HG03045 (cell line): ENCODE measurements at regions not wholly inside any gene's neighbourhood (a gene's known extent, or its start where the extent isn't known, plus 50 kb on each side); places are given as distances from the start of the nearest gene placed in this dataset.

Experiments used
- ATAC-seq: cut with Tn5 transposase; IDR thresholded peaks from one replicate; pipeline ENCODE4 v1.9.1; 2021; ENCODE audit warnings: mild to moderate bottlenecking, moderate library complexity; ENCODE audit not compliant: unreplicated experiment

DNA sequence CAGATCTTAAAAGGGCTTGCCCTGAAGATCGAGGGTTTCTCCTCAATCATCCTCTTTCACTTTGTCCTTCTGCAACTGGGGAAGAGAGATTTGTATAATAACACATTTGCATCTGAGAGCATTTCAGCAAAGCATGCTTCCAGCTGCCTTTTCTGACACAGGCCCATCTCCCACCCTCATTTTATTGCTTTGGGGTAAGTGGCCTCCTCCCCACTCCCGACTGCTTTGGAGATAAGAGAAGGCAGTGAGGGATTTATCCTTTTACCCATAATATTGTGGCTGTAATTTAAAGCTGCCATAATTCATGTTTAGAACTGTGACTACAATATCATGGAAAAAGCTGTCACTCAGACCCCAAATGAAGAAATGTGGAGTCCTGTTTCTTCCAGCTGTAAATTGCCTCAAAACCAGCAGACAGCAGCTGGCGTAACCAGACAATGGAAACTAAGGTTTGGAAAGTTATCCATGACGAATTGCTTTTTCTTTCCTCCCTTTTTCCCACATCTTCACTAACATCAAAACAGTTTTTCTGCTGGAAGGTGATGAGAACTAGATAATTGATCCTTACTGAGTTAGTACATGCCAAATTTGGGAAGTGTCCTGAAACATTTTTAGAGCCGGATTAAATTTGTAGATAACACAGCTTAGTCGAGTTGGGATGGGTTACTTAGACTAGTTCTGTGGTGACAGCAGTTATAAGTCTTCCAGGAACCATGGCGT is 104.2 kb upstream of the PFN2 start:
- no peak for ATAC-seq

DNA sequence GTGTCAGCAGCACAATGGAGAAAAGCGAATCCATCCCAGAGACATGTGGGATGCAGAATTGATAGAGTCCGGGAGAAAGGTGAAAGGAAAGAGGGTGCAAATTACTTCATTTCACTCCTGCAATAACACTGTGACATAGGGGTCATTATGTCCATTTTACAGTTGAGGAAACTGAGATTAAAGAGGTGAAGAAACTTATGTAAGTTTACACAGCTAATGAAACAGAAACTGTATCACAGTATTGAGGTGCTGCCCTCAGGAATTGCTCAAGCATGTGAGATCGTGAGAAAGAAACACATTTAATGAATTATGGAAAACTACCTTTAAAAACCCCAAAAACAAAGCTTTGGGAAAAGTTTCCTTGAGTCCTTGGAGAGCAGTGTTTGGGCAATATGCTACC is 103.6 kb upstream of the PFN2 start:
- no peak for ATAC-seq

DNA sequence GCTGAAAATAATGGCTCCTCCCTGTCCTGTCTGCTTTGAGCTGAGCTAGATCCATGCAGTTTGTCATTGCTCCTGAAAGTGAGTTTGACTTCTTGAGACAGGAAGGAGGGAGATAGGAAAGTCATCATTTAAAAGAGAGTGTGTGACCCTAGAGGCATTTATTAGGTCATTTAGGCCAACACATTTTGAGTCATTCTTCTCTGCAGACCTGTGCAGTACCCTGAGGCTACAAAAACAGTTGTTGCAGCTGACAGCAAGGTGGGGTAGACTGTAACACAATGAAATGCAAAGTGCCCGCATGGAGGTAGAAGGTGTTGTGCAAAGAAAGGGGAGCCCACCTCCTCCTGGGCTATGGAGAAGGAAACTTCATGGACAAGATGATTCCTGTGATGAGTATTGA is 102.8 kb upstream of the PFN2 start:
- ATAC-seq: no peak

DNA sequence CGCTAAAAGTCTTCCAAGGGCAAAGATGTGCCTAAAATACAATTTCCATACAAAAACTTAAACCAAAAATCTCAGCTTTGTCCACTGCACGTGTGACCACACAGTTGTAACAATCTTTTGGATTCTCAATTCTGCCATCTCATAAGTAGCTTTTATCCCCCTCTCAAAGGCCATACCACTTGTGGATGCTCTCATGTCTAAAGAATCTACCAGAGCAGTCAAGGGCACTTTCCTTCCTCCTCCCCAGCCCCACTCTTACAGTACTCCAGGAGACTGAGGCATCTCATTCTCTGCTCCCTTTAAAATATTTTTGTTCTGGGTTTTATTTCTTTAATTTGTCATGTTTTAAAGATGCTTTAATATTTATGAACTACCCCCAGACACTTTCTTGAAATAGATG is 102.3 kb upstream of the PFN2 start:
- ATAC-seq: no peak

DNA sequence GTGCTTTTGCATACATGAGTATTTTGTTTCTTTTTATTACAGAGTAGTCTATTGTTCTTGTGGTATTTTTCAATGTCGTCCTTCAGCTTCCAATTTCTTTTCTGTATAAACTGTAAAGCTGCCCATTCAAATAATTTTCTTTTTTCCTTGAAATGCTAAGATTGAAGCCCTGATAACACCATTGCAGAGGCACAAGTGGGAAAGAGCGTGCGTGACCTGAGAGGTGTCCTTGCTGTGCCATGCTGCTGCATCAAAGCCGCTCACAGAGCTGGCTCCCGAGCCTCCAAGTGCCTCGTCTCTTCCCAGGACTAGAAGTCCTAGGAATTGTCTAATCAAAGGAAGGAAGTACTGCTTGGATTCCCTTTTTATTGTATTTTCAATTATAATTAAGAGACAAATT is 101.9 kb upstream of the PFN2 start:
- ATAC-seq: no peak

DNA sequence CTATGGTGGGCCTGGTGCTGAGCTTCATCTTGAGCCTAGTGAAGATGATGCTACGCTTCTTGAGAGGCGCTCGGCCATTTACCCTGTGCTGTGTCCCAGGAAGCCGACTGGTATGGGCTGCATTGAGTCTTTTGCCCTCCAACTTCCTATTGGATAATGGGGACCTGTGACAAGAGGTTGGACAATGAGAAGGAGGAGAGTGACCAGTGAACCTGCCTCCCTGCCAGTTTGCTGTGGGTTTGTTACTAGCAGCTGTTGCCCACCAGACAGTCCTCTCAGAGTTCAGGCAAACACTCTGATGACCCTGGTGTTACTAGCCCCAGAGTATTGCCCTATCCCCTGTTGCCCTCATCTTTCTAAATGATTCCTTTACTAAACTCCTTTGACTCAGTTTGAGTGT is 99.6 kb upstream of the PFN2 start:
- no peak for ATAC-seq

DNA sequence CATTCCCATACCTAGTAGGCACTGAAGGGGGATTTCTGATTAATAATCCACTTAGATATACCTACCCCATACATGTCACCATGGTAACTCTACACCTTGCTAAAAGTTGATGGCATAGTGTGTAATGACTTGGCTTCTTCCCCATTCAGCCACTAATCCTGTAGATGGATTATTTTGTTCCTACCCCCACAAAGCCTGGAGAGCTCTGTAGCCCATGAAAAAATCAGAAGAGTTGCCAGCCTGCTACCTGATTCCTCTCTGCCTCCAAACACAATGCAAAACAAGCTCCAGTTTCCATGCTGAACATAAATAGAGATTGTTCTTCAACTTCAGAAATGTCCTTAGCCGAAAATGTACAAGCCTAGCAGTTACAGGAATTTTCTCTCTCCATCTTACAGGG is 98.9 kb upstream of the PFN2 start:
- ATAC-seq: no peak

DNA sequence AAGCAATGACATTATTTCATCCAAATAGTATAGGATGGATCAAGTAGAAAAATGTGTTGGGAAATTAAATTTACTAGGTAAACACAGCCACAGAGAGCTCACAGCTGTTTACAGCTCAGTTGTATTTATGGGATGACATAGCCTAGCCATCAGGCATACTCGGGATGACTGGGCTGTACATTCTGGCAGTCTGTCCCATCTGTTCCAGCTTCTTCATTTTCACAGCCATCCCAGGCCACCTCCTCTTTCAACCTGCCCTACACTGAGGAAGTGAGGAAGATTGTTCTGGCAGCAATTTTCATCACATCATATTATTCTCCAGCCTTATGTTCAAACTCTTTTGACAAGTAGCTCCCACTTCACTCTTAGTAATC is 98.4 kb upstream of the PFN2 start:
- ATAC-seq: no peak

DNA sequence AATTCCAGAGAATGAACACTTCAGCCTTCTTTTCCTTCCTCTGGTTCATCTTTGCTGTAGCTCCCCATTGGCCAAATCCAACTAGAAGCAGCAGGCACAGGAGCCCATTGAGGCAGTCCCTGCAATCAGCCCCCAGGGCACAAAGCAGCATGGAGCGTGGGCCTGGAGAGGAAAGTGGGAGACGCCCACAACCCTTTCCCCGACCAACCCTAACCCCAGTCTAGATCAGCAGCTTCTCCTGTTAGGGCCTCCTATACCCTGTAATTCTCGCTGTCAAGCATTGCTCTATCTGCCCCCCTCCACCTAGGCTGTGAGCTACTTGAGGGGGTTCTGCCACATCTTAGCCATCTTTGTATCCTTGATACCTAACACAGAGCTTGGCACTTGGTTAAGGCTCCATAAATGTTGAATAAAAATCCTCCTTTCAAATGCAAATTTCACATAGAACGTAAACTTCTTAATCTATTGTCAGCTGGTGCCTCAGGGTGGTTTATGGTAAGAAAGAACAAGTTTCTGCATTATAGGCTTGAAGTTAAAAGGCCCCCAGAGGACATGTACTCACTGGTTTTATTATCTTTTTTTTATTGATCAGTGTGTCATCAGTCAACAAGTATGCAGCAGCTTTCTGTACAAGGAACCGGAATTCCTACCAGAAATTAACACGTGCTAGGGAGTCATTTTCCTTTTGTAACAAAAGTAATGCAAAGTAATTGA is 97.9 kb upstream of the PFN2 start:
- ATAC-seq: no peak

DNA sequence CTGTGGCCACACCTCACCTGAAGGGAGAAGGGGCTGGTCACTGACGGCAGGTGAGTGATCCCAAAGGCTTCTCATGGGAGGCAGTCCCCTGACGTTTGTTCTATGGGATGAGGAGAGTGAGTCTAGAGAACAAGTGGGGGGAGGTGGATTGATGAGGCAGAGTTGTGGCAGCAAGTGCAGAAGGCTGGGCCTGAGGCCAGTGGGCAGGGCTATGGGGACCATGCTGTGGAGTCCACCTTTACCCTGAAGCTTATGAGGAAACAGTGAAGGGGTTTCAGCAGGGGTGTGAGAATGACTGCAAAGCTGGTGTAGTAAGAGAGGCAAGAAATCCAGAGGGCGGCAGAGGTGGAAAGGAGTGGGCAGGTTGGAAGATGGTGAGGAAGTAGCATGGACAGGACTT is 96.9 kb upstream of the PFN2 start:
- no peak for ATAC-seq

DNA sequence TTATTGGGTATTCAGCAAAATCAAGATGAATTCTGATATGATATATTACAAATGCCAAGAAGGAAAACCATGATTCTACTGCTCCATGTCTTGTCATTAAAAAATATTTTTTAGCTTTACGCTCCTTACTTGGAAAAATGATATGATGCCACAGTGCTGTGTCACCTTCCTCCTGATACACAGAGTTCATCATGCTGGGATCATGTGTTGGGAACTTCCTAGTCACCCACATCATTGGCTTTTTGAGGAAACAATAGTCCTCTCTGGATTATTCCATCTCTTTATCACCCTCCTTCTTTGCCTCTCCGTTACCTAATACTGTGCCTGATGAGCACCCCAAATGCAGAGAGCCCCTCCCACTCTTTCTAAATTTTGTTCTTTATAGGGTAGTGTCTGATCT is 94.3 kb upstream of the PFN2 start:
- no peak for ATAC-seq

DNA sequence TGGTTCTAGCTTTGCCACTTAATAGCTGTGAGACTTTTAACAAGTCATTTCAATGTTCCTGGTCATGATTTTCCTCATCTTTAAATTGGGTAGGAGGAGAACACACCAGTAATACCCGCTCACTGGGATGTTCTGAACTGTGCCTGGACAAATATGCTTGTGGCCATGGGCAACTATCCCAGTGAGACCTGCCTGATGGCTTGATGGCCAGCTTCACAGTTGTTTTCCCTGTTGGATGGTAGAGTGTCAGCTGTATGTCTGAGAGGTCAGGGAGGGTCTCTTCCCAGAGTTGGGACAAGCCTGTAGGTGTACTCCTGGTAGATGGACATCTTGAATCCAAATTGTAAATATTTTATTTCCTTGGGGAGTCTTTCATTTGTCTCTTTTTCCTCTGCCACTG is 92.5 kb upstream of the PFN2 start:
- no peak for ATAC-seq

DNA sequence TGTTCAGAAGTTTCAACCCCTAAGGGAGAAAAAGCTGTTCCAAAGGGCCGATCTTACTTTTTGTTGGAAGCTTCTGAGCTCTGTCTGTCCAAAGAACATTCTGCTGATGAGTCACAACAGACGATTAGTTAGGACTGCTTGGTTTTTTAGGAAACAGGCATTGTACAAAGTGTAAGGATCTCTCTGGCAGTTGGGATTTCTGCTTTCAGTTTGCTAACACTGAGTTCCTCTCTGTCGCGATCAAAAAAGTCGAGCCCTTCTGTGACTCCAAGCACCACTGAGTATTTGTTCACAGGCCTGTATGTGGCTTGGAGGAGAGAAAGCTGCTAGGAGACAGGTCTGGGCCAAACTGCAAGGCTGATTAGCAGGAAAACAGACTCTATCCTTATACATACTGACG is 91.8 kb upstream of the PFN2 start:
- ATAC-seq: no peak

DNA sequence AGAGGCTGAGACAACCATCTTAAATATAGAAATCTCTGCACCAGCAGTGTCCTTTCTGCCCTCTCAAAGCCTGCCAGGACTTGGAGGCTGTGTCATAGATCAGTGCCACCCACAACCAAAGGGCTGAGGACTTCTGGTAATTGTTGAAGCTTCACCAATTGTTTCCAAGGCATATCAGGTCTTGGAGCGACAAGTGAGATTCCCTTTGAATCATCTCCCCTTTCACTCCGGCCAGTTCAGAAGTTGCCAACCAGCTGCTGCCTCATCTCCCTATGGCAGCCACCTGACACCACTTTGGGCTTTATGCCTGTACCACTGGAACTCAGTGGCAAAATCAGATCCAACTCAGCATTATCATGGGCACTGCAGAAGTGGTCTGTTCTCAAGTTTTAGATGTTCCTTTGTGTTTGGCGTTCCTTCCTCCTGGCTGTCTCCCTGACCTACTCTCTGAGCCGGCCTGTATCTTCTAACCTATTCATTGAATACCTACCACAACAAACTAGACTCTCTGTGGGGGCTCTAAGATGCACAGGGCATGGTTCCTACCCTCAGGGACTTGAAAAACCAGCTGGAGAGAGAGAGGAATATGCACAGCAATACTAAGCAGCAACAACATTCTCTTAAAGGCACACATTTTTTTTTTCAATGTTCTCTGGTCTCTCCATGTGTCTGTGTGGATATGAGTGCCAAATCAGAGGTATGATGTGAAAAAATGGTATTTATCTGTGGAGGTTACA is 90.8 kb upstream of the PFN2 start:
- no peak for ATAC-seq

DNA sequence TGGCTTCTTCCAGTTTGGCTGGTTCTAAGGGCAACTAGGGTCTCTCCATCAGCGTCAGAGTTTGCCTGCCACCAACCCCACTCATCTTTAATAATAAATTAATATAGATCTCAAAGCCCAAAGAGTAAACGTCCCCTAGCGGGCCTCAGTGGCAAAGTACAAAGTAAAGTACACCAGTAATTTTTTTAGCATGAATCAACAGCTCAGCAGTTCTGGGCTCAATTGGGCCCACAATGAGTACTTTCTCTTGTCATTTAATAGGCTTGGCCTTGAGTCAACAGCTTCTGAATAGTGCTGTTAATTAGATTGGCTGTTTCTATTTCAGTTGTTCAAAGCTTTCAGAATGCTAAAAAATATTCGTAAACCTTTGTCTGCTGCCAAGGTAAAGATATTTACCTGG is 89.0 kb upstream of the PFN2 start:
- no peak for ATAC-seq

DNA sequence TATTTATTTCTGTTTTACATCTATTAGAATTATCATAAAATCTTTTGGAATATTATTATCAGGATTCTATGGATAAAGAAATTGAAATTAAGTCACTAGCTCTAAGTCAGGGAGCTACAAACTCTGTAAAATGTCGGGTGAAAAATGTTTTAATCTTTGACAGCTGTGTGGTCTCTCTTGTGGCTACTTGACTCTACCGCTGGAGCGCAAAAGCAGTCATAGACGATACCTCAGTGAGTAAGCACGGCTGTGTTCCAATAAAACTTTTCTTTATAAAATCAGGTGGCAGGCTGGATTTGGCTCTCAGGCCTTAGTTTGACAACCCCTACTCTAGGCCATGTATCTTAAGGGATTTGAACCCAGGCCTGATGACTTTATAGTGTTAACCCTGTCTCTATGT is 88.5 kb upstream of the PFN2 start:
- no peak for ATAC-seq

DNA sequence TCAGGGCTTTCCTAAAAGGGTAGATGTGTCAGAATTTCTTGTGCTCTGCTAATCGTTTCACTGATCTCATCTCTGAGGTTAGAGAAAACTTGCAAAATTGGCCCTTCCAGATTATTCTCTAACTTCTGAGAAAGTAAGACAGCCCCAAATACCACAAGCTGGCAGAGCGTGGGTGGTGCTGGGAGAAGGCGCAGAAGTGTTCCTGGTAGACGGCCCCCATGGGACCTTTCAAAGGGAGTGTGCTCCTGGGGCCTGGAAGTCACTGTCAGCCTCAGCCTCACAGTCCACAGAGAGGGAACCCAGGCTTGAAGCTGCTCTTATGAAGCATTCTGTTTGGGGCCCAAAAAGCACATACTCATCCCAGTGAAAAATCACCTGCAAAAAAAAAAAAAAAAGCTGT is 86.5 kb upstream of the PFN2 start:
- no peak for ATAC-seq

DNA sequence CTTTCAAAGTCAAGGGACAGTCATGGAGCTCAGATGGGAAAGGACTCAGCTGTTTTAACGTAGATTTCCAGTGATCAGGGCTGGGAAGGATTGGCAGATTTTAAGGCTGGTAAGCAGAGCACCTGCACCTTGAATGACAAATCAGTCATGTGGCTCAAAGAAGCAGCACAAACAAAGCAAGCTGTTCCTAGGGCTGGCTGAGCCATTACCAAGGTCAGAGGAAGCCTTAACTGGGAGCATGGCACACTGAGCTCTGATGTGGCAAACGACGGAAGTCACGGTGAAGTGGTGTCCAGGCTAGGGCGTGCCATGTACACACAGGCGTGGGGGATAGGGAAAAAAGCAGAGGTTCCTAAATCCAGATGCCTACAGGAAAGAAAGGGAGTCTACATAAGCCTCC is 84.6 kb upstream of the PFN2 start:
- ATAC-seq: no peak

DNA sequence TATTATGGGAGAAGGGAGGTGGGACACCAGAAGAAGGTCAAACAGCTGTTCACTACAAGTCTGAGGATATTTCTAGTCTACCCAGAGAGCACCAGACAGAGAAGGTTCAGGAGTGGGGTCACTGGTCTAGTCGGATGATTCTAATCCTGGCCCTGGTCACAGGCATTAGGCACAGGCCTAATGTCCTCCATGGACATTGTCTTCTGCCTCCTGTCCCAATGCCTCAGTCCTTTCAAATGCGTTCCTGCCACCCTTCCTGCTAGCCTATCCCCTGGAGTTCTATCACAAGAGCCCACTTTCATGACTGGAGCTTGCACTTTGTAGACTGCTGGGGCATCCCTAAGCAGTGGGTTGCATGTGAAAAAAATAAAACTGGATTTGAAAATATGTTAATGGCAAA is 83.9 kb upstream of the PFN2 start:
- ATAC-seq: no peak

DNA sequence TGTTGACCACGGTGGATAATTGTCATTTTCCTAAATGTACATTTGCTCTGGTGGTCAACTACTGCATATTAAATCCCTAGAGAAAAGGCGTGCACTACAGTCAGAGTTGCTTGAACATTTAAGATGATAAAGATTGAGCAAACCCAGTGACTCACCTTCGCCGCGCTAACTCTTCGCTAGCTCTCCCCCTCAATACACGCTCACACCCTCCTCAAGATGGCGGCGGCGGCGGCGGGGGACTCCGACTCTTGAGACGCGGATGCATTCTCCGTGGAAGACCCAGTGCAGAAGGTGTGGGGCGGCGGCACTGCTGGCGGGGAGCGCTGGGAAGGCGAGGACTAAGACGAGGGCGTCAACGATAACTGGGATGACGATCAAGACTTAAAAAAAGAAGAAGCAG is 79.8 kb upstream of the PFN2 start:
- no peak for ATAC-seq

DNA sequence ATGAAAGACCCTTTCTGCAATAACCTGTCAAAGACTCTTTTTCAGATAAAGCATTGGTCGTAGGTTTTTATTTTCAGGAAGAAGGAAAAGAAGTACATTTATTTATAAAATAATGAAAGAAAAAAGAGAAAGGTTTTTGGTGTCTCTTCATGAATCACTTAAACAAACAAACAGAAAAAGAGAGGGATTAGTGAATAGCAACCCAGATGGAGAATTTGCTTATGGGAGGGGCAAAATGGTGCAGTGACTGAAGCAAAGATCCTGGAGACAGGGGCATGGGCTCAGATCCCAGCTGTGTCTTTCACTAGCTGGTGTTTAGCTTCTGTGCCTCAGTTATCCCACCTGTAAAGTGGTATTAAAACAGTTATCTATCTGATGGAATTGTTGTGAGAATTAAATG is 78.6 kb upstream of the PFN2 start:
- no peak for ATAC-seq

DNA sequence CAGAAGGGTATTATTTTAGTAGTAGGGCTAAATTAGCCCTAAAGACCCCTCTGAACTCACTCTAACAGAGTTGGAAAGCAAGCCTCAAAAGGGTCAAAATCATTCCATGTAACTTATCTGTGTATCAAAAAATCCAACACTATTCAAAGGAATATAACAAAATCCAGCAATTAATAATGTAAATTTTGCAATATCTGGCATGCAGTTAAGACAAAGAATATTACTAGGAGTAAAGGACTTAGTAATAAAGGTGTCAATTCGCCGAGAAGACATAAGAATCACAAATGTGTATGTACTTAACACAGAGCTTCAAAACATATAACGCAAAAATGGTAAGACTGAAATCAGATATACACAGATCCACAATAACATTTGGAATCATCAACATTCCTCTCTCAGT is 71.2 kb upstream of the PFN2 start:
- no peak for ATAC-seq
